OCI-LY1 (cell line): ENCODE measurements at regions not wholly inside any gene's neighbourhood (a gene's known extent, or its start where the extent isn't known, plus 50 kb on each side); places are given as distances from the start of the nearest gene placed in this dataset.

Experiments used
- CTCF ChIP-seq: fragments of 200-600 bp; sonication (generic), shearing (Covaris generic); IDR thresholded peaks from 2 replicates; pipeline ENCODE4 v1.5.1; 2017; ENCODE audit warnings: mild to moderate bottlenecking, antibody characterized with exemption, low read length, moderate library complexity, mixed read lengths
- EZH2 ChIP-seq: fragments of 200-600 bp; sonication (generic), shearing (Covaris generic); IDR thresholded peaks from 2 replicates; pipeline ENCODE4 v1.8.0; 2017; ENCODE audit warnings: borderline replicate concordance, mixed run types, mild to moderate bottlenecking, antibody characterized with exemption, low read length, moderate library complexity, mixed read lengths

GRCh38 chr22:49588739-49589138 is 238.9 kb downstream of the BRD1 start:
- TF ChIP-seq CTCF (no peak), EZH2 (no peak)
